ENCODE measurements at regions not wholly inside any gene's neighbourhood (a gene's known extent, or its start where the extent isn't known, plus 50 kb on each side); places are given as distances from the start of the nearest gene placed in this dataset.

- POLR2A ChIA-PET = no interaction called here
These were observed 807.0 kb downstream of the TLE4 start for GRCh38 chr9:80378669-80379293.

GRCh38 chr9:80376180-80376579 lies 804.4 kb downstream of the TLE4 start:
- POLR2A ChIA-PET = no interaction called here
- CTCF ChIA-PET = no interaction called here

More at GRCh38 chr9:80378669-80379293, 807.0 kb downstream of the TLE4 start:
- CTCF ChIA-PET = no interaction called here

GRCh38 chr9:80375477-80375876 lies 803.7 kb downstream of the TLE4 start:
- CTCF ChIA-PET = no interaction called here

GRCh38 chr9:80369641-80370040 lies 797.9 kb downstream of the TLE4 start:
- CTCF ChIA-PET = no interaction called here
- POLR2A ChIA-PET = no interaction called here

More at GRCh38 chr9:80375477-80375876, 803.7 kb downstream of the TLE4 start:
- POLR2A ChIA-PET = no interaction called here

GRCh38 chr9:80366626-80367025 lies 794.9 kb downstream of the TLE4 start:
- CTCF ChIA-PET = no interaction called here

GRCh38 chr9:80359941-80360881 lies 788.4 kb downstream of the TLE4 start:
- POLR2A ChIA-PET = no interaction called here
- CTCF ChIA-PET = no interaction called here

More at GRCh38 chr9:80366626-80367025, 794.9 kb downstream of the TLE4 start:
- POLR2A ChIA-PET = no interaction called here

GRCh38 chr9:80359291-80359690 lies 787.5 kb downstream of the TLE4 start:
- ChIA-PET POLR2A (no interaction called here), CTCF (no interaction called here)

GRCh38 chr9:80352967-80353366 lies 781.2 kb downstream of the TLE4 start:
- POLR2A ChIA-PET = no interaction called here
- CTCF ChIA-PET = no interaction called here

- POLR2A ChIA-PET = no interaction called here
These were observed 779.8 kb downstream of the TLE4 start for GRCh38 chr9:80351612-80352011.

GRCh38 chr9:80326105-80326504 lies 754.3 kb downstream of the TLE4 start:
- CTCF ChIA-PET = no interaction called here
- POLR2A ChIA-PET = no interaction called here

More at GRCh38 chr9:80351612-80352011, 779.8 kb downstream of the TLE4 start:
- CTCF ChIA-PET = no interaction called here

- ChIA-PET POLR2A (no interaction called here), CTCF (no interaction called here)
These were observed 749.2 kb downstream of the TLE4 start for GRCh38 chr9:80320916-80321315.

- CTCF ChIA-PET = no interaction called here
These were observed 748.7 kb downstream of the TLE4 start for GRCh38 chr9:80320480-80320879.

GRCh38 chr9:80305136-80305535 lies 733.4 kb downstream of the TLE4 start:
- POLR2A ChIA-PET = no interaction called here

More at GRCh38 chr9:80320480-80320879, 748.7 kb downstream of the TLE4 start:
- POLR2A ChIA-PET = no interaction called here

GRCh38 chr9:80294955-80295354 lies 723.2 kb downstream of the TLE4 start:
- POLR2A ChIA-PET = no interaction called here

More at GRCh38 chr9:80305136-80305535, 733.4 kb downstream of the TLE4 start:
- CTCF ChIA-PET = no interaction called here

GRCh38 chr9:80294318-80294717 lies 722.6 kb downstream of the TLE4 start:
- ChIA-PET POLR2A (no interaction called here), CTCF (no interaction called here)

More at GRCh38 chr9:80294955-80295354, 723.2 kb downstream of the TLE4 start:
- CTCF ChIA-PET = no interaction called here

GRCh38 chr9:80292231-80292630 lies 720.5 kb downstream of the TLE4 start:
- ChIA-PET CTCF (no interaction called here), POLR2A (no interaction called here)

- ChIA-PET CTCF (no interaction called here), POLR2A (no interaction called here)
These were observed 713.6 kb downstream of the TLE4 start for GRCh38 chr9:80285326-80285725.

- CTCF ChIA-PET = no interaction called here
- POLR2A ChIA-PET = no interaction called here
These were observed 711.0 kb downstream of the TLE4 start for GRCh38 chr9:80282766-80283165.

GRCh38 chr9:80259079-80259478 lies 687.3 kb downstream of the TLE4 start:
- ChIA-PET POLR2A (no interaction called here), CTCF (no interaction called here)

- CTCF ChIA-PET = no interaction called here
- POLR2A ChIA-PET = no interaction called here
These were observed 680.0 kb downstream of the TLE4 start for GRCh38 chr9:80251778-80252177.

GRCh38 chr9:80242022-80242421 lies 670.3 kb downstream of the TLE4 start:
- POLR2A ChIA-PET = no interaction called here

More at GRCh38 chr9:80242022-80242421, 670.3 kb downstream of the TLE4 start:
- CTCF ChIA-PET = no interaction called here
